ENCODE measurements at regions not wholly inside any gene's neighbourhood (a gene's known extent, or its start where the extent isn't known, plus 50 kb on each side); places are given as distances from the start of the nearest gene placed in this dataset.
"Not testable (repeated sequence)": the region's sequence is repeated elsewhere in the genome, so short reads cannot be mapped to it uniquely, and the experiment has no call there.

DNA sequence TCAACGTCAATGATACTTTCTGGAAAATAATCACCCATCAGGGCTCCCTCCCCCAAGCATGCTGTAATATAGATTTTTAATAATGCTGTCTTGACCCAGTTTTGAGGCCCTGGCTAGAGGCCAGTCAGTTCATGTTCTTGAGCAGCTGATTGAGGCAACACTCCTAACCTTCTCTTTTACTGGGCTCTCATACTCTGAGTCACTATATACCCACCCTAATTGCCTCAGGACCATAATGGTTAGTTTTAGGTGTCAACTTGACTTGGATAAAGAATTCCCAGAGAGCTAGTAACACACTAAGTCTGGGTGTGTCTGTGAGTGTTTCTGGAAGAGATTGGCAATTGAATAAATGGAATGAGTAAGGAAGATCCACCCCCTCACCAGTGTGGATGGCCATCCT lies 527.0 kb upstream of the ATP2B1 start:
- no peak for DNase-seq (ENCODE audit: low read depth in 1 of 2, low spot score in 1 of 2)

DNA sequence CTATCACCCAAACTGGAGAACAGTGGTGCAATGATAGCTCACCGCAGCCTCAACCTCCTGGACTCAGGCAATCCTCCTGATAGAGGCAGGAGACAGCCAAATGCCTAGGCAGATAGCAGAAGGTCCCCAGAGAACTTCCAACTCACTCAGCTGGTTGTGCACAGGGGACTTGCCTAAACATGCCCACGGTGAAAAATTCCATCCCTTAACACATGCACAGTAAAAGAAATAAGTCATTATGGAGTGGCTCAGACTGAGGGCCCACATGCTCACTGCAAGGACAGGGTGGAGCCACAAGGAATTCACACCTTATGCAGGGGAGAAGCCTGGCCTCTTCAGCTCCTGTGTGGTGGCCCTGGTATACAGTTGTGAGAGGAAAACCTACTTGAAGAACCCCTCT lies 525.8 kb upstream of the ATP2B1 start:
- no peak for DNase-seq (ENCODE audit: low read depth in 1 of 2, low spot score in 1 of 2)

DNA sequence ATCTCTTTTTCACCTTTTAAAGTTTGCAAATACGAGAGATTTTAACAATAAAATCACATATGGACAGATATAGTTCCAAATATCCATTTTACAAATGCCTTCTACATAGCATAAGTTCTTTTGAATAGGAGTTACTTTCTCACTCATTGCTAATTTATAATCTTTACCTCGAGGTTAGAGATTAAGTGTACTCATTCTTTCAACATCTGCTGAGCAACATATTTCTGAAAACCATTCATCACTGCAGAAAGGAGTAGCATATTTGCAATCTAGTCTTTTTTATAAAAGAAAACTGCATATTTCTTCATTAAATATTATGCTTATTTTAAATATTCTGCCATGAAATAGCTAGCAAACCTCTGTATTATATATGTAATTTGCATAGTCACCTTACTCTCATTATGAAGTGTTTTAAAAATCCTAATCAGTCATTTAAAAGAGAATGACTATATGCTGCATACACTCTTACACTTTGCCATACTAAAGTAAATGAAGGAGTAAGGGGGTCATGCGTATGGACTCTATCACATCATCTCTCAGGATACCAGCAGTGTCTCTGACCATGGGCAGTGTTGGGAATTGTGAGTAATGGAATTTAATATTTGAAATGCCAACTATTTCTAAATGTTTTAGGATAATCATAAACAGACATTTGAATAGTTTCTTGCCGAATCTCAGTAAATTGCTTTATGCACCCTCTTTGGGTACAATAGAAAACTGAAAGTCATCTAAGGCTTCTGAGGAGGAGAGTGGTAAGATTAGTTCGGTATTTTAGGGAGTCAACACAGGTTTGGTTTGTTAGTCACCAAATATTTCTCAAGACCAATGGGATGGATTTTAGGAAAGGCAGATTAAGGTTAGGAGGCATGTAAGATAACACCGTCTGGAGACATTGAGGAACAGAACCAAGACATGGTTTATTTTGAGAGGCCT lies 524.8 kb upstream of the ATP2B1 start:
- no peak for DNase-seq (ENCODE audit: low read depth in 1 of 2, low spot score in 1 of 2)

DNA sequence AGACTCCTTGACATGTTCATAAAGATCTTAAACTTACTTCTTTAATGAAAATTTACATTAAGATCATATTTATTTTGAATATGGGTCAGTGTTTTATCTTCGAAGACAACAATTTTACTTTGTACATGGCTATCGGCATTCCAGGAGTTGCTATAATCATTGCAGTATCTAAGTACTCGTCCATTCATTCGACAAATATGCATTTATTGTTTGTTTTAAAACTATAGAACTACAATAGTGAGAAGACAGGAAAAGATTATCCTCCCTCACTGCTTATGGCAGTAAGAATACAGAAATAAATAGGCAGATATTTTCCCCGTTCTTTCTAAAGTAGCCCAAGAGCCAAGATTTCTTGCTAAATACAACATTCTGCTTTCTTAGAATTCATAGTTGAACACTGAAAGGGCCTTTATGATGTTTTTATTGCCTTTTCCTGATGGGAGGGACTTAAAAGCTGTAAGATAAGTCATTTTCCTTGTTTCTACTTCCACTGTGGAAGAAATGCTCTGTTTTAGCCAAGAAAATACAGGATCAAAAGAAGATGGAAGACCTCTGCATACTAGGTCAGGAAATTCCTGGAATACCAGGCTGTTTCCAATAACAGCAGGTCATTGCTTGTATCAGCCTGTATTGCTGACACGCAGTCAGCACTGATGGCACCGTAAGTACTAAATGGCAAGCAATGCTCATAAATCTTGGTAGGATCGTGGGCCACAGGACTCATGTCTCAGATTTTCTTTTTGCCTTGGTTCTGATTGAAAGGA lies 521.0 kb upstream of the ATP2B1 start:
- DNase-seq (ENCODE audit: low read depth in 1 of 2, low spot score in 1 of 2): no peak

DNA sequence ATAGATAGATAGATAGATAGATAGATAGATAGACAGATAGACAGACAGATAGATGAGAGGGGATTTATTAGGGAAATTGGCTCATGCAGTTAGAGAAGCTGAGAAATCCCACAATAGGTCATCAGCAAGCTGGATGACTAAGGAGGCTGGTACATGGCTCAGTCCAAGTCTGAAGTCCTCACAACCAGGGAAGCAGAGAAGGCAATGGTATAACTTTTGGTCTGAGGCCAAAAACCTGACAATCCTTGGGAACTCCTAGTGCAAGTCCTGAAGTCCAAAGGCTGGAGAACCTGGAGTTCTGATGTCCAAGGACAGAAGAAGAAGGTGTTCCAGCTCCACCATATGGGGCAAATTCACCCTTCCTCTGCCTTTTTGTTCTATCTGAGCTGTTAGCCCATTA lies 517.6 kb upstream of the ATP2B1 start:
- DNase-seq (ENCODE audit: low read depth in 1 of 2, low spot score in 1 of 2): no peak

DNA sequence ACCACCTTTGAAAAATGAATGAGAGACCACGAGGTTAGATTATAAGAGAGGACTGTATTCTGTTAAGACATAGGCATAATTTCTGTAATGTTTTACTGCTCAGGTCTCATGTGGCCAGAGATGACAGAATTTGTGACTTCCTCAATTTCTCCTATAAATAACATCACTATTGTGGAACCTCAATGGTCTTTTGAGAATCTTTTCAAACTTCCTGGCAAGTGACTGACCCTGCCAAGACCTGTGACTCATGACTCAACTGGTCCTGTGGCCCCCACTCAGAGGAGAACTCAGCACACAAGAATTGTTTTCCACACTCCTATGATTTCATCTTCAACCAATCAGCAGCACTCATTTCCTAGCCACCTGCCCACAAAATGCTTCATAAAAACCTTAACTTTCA lies 508.2 kb upstream of the ATP2B1 start:
- no peak for DNase-seq (ENCODE audit: low read depth in 1 of 2, low spot score in 1 of 2)

DNA sequence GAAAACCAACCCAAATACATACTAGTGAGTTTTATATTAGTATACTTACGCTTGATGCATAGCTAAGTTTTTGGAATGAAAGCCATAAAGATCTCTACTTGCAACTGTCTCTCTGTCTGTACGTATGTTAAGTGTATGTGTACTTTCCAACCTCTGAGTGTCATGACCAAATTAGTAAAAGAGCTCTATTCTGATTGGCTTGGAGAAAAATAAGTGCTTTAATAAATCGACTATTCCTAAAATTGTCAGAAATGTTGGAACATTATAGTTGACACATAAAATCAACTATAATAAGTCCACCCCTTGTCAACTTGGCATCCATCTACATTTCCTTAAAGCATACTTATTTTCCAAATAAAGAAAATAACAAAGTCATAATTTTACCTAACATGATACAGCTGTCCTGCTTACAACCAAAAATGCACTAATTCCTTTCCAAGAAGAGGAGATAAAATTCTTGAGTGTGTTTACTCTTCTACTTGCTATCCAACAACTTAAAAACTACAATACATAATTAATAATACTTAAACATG lies 507.4 kb upstream of the ATP2B1 start:
- no peak for DNase-seq (ENCODE audit: low read depth in 1 of 2, low spot score in 1 of 2)

DNA sequence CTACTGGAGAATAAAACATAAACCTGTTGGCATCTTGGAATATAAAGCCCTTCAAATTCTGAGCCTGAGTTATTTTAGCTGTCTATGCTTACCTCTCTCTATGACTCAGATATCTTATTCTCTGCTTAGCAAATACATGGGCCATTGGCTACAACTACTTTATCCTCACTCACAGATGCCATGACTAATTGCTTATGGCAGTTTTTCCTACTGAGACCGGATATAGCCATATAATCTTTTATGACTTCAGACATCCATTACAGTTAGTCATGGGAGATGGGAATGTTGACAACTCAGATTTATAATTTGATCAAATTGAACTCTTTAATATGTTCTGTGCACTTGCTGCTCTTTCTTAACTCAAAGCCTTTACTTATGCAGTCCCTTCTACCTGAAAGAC lies 502.4 kb upstream of the ATP2B1 start:
- DNase-seq (ENCODE audit: low read depth in 1 of 2, low spot score in 1 of 2): no peak

DNA sequence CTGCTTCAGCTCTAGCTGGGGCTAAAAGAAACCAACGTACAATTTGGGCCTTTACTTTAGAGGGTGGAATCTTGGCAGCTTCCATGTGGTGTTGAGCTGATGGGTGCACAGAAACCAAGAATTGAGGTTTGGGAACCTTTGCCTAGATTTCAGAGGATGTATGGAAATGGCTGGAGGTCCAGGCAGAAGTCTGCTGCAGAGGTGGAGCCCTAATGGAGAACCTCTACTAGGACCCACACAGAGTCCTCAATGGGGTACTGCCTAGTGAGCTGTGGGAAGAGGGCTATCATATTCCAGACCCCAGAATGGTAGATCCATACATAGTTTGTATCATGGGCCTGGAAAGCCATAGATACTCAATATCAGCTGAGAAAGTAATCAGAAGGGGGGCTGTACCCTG lies 500.4 kb upstream of the ATP2B1 start:
- no peak for DNase-seq (ENCODE audit: low read depth in 1 of 2, low spot score in 1 of 2)

DNA sequence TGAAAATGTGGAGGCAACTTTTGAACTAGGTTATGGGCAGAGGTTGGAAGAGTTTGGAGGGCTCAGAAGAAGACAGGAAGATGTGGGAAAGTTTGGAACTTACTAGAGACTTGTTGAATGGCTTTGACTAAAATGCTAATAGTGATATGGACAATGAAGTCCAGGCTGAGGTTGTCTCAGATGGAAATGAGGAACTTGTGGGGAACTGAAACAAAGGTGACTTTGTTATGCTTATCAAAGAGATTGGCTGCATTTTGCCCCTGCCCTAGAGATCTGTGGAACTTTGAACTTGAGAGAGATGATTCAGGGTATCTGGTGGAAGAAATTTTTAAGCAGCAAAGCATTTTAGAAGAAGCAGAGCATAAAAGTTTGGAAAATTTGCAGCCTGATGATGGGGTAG lies 499.7 kb upstream of the ATP2B1 start:
- not testable (repeated sequence) for DNase-seq (ENCODE audit: low read depth in 1 of 2, low spot score in 1 of 2)

DNA sequence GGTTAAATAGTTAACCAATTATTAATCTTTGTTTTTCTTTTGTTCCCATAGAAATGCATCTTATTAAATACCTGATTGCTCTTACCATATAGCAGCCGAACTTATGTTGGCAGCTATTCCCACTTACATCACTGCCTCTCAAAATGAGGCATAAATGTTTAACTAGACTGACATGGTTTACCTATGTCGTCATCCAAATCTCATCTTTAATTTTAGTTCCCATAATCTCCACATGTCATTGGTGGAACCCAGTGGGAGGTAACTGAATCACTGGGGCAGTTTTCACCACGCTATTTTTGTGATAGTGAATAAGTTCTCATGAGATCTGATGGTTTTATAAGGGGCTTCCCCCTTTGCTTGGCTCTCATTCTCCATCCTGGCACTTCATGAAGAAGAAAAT lies 499.2 kb upstream of the ATP2B1 start:
- DNase-seq (ENCODE audit: low read depth in 1 of 2, low spot score in 1 of 2): no peak

DNA sequence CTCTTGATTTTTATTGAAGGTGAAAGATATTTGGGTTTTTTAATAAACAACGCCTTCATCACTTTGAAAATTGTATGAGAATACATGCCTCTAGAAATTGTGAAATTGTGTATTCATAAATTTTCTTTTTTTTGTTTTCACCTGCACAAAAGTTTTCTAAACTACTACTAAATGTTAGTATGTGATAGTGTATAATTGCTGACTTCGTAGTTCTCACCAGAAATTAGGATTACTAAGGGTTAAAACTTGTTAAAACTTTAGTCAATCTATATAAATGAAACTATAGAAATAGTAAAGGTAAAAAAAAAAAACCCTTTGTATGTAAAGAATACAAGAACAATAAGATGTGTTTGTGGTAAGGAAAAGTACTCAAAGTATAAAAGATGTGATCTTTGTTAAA lies 496.5 kb upstream of the ATP2B1 start:
- no peak for DNase-seq (ENCODE audit: low read depth in 1 of 2, low spot score in 1 of 2)

DNA sequence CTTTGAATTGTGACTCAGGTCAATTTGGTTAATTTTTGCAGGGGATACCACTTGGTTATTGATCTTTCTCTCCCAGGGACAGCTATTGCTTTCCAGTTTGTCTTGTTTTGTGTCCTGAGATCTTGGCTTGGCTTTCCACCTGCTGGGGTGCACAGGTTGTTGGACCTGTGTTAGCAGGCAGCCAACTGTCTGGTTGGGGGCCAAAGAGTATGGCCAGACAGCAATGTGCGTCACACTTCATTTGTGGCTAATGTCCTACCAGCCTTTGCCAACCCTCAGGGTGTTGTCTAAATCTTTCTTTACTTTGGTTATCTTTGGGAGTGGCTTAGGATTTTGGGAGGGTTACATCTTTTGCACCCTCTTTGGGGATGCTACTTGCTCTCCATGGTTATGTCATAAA lies 494.9 kb upstream of the ATP2B1 start:
- DNase-seq (ENCODE audit: low read depth in 1 of 2, low spot score in 1 of 2): no peak

DNA sequence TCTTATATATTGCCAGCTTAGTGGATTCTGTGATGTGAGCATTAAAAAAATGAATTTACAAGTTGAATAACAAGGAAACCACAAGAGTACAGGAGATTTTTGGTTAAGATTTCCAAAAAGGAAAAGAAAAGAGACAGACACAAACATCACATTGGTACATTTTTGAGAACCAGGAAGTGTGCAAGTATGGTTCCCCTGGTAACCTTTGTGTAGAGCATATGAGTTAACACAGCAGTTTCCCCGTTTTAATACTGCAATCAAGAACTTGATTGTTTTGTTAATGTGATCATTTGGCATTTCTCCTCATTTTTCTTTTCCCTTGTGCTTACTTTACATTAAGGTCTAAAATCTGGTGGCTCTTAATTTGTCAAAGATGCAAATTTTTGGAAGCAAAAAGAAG lies 490.4 kb upstream of the ATP2B1 start:
- no peak for DNase-seq (ENCODE audit: low read depth in 1 of 2, low spot score in 1 of 2)

DNA sequence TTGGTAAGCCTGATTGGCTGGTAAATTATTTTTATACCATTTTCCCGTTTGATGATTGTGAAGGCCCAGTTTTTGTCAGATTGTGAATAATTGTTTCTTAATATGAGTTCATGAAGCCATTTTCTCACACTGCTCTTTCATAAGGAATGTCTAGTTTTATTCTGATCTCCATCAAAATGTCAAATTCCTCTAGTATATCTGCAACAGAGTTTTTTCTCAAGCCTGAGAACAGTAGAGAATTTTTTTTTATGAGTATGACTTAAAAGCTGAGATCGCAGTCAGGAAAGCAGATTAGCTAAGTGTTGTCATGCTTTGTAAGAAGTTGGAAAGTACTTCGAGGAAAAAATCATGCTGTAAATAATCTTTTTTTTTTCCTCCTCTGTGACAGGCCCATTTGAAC lies 484.9 kb upstream of the ATP2B1 start:
- no peak for DNase-seq (ENCODE audit: low read depth in 1 of 2, low spot score in 1 of 2)

DNA sequence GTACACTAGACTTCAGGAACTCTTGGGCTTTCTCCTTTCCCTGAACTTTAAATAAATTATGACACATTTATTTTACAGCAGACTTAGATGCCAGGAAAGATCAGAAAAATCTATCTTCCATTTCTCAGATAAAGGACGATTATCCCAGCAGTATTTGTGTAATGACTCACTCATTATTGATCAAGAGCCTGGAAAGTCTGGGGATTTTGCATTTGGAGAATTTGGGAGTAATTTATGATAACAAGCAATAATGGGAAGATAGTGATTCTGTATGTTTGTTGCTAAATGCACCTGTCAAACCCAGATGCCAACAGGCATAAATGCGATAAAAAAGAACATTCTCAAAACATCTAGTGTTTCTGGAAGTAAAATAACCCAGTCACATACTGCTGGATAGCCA lies 480.2 kb upstream of the ATP2B1 start:
- DNase-seq (ENCODE audit: low read depth in 1 of 2, low spot score in 1 of 2): no peak

DNA sequence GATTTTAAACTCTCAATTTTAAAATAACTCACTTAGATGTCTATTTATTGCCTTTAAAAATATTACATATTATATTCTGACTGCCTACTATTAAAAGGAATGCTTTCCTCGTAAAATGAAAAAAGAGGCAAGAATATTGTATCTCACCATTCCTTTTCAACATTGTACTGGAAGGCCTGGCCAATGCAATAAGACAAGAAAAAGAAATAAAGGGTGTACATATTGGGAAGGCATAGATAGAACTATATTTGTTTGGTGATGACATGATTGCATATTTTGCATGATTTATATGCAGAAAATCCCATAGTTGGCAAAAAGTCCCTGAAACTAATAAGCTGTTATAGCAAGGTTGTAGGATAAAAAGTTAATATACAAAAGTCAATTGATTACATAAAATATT lies 474.6 kb upstream of the ATP2B1 start:
- DNase-seq (ENCODE audit: low read depth in 1 of 2, low spot score in 1 of 2): no peak

DNA sequence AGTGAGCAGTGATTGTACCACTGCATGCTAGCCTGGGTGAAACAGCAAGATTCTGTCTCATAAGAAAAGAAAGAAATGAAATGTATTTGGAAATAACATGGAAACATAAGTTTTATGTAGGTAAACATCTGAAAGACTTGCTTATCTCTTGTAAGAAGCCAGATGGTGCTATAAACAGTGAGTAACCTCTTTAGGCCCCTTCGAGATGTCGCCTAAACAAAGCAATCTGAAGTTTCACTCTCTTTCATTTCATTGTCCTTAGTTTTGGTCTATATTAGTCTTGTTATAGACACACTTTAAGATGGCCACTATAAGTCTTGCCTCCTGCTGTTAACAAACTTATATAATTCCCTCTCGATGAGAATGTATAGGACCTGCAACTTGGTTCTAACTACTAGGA lies 472.6 kb upstream of the ATP2B1 start:
- DNase-seq (ENCODE audit: low read depth in 1 of 2, low spot score in 1 of 2): no peak

DNA sequence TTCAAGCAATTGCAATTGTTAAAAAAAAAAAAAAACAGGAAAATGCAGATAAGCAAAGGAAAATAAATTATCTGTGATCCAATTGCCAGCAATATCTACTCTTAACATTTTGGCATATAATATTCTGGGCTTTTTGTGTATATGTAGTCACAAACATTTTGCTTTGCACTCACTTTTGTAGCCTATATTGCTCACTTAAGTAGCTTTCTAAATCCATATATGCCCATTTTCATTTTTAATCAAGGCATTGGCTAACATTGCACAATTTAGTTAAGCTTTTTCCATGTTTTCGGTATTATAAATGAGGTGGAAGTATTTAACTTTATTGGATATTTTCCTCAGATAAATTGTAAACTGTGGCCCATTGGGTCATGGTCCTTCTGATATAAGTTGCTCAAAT lies 466.3 kb upstream of the ATP2B1 start:
- DNase-seq (ENCODE audit: low read depth in 1 of 2, low spot score in 1 of 2): no peak

DNA sequence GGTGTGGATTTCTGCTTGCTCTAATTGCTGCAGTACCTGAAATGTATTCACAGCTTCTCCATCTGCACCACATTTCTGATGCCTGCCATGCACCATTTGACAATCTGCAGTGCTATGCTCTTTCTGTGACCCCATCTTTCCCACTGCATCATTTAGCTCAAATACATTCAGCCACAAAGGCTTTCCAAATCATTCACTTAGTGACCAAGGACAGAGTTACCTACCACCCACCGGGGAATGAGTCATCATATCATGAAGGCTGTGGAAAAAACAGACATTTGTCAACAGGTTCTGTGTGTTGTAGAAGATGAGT lies 465.5 kb upstream of the ATP2B1 start:
- DNase-seq (ENCODE audit: low read depth in 1 of 2, low spot score in 1 of 2): no peak

DNA sequence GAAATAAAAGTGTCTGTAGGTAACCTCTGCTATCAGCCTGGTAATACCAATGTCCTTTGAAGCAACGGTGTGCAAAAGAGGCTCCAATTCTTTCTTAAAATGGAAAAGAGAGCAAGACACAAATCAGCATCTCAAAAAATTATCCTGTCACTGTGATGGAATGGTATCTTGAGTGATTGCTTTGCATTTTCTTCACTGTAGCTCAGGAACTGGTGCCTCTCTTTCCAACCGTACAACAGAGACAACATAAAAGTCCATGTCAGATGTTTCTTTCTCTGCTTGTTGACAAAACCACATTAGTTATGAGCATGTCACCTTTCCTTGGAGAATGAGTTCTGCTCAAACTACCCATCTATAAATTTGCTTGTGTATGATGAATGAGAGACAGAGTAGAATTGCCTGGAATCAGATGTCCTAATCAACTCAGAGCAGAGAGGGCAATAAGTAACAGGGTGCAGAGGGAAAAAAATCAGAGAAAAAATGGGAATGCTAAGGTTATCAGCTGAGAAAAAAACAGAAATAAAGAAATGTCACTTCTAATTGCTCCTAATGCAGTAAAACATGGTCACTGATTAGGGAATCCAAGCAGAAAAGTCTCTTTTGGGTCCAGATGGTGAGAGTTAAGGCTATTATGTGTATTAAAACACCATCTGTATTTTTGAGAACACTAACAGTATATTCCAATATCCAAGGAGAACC lies 465.0 kb upstream of the ATP2B1 start:
- no peak for DNase-seq (ENCODE audit: low read depth in 1 of 2, low spot score in 1 of 2)

DNA sequence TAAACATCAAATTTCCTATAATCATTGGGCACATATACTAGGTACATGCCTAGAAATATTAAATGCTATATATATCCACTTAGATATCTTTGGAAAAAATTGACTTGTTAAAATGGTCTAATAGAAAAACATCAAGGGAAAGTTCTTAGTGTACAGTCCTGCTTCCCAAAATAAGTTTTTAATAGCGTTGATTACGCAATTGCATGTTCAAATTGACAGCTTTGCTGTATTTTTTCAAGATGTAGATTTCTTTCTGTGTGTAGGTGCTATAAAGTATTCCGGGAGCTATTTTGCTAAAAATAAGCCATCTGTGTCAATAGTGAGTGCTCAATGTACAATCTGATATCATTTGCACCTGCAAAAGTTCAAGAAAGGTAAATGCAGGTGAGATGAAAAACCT lies 463.9 kb upstream of the ATP2B1 start:
- DNase-seq (ENCODE audit: low read depth in 1 of 2, low spot score in 1 of 2): no peak
